Esophagus squamous epithelium (tissue), 4 donors: ENCODE measurements at regions not wholly inside any gene's neighbourhood (a gene's known extent, or its start where the extent isn't known, plus 50 kb on each side); places are given as distances from the start of the nearest gene placed in this dataset.

Experiments
- POLR2A ChIP-seq, 4 donors: fragments of 450-650 bp; IDR thresholded peaks; one replicate each; pipeline ENCODE4 v1.6.1; 2017; ENCODE audit warnings: antibody characterized with exemption in 4 of 4, mild to moderate bottlenecking in 4 of 4, moderate library complexity in 3 of 4
- TF ChIP-seq, protein P1 (sequence below), 6 experiments: fragments of 450-650 bp in 4 of 6; fragments of 200-600 bp in 2 of 6; sonication (generic) in 2 of 6; IDR thresholded peaks; one replicate each; pipeline ENCODE4 v1.5.1; 2016 to 2019; ENCODE audit warnings: antibody characterized with exemption in 6 of 6, mild to moderate bottlenecking in 4 of 6, moderate library complexity in 4 of 6

DNA sequence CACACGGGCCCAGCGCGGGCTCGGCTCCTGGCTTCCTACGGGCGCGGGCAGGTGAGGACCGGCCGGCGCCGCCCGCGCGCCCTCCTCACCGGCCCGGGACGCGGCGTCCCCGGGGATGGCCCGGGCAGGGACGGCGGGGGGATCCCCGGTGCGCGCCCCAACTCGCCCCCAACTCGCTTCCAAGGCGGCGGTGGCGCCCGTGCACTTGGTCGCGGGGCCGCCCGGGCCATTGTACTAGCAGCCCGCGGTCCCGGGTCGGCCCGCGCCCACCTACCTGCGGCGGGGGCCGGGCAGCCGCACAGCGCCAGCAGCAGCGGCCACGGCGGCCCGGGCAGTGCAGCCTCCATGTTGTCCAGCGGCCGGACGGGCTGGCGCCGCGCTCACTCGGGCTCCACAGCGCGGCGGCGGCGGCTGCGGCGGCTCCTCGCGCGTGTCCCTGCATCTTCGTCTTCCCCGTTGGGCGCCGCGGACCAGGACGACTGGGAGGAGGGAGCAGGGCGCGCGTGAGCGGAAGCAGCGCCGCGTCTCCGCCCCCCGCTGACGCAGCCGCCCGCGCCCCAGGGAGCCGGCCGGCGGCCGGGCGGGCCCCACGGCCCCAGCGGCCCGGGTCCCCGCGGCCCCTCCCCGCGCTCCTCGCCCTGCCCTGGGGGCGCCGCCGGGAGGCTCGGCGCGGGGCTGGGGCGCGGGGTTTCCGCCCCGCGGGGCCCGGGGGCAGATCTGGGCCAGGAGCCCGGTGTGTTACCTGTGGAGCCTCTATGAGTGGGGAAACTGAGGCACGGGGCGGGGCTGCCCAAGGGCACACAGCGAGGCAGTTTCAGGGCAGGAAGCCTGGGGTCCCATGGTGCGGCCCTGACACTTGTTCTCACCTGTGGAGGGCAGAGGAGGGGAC lies 159.3 kb upstream of the GRK3 start:
- TF ChIP-seq, protein P1, sequence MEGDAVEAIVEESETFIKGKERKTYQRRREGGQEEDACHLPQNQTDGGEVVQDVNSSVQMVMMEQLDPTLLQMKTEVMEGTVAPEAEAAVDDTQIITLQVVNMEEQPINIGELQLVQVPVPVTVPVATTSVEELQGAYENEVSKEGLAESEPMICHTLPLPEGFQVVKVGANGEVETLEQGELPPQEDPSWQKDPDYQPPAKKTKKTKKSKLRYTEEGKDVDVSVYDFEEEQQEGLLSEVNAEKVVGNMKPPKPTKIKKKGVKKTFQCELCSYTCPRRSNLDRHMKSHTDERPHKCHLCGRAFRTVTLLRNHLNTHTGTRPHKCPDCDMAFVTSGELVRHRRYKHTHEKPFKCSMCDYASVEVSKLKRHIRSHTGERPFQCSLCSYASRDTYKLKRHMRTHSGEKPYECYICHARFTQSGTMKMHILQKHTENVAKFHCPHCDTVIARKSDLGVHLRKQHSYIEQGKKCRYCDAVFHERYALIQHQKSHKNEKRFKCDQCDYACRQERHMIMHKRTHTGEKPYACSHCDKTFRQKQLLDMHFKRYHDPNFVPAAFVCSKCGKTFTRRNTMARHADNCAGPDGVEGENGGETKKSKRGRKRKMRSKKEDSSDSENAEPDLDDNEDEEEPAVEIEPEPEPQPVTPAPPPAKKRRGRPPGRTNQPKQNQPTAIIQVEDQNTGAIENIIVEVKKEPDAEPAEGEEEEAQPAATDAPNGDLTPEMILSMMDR (IDR thresholded peaks at IDR 0.05) = no peak
- peak in 3 of 4 donors; percentile 62 to 86 (median 78) for TF ChIP-seq POLR2A (IDR thresholded peaks at IDR 0.05)
